22Rv1 (cell line): ENCODE measurements at regions not wholly inside any gene's neighbourhood (a gene's known extent, or its start where the extent isn't known, plus 50 kb on each side); places are given as distances from the start of the nearest gene placed in this dataset.

Source experiments
- H3K27ac ChIP-seq: fragments of 450-650 bp; 2 replicates; pipeline ENCODE4 v1.5.1; 2017
- ZFX ChIP-seq: fragments of 450-650 bp; IDR thresholded peaks from 2 replicates; pipeline ENCODE4 v1.6.1; 2017; ENCODE audit warnings: antibody characterized with exemption, borderline replicate concordance
- TF ChIP-seq, protein P1 (sequence below): fragments of 450-650 bp; IDR thresholded peaks from 2 replicates; pipeline ENCODE4 v1.5.1; 2017; ENCODE audit warnings: mild to moderate bottlenecking

GRCh38 chr14:28321475-28322244 is 444.9 kb upstream of the FOXG1 start:
- H3K27ac ChIP-seq, result no peak overlapping the region
- TF ChIP-seq, protein P1, sequence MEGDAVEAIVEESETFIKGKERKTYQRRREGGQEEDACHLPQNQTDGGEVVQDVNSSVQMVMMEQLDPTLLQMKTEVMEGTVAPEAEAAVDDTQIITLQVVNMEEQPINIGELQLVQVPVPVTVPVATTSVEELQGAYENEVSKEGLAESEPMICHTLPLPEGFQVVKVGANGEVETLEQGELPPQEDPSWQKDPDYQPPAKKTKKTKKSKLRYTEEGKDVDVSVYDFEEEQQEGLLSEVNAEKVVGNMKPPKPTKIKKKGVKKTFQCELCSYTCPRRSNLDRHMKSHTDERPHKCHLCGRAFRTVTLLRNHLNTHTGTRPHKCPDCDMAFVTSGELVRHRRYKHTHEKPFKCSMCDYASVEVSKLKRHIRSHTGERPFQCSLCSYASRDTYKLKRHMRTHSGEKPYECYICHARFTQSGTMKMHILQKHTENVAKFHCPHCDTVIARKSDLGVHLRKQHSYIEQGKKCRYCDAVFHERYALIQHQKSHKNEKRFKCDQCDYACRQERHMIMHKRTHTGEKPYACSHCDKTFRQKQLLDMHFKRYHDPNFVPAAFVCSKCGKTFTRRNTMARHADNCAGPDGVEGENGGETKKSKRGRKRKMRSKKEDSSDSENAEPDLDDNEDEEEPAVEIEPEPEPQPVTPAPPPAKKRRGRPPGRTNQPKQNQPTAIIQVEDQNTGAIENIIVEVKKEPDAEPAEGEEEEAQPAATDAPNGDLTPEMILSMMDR, result no peak
- no peak for TF ChIP-seq ZFX

GRCh38 chr14:28323366-28323765 is 443.2 kb upstream of the FOXG1 start:
- TF ChIP-seq ZFX, result no peak
- TF ChIP-seq, protein P1, result no peak
- no peak overlapping the region for H3K27ac ChIP-seq

- TF ChIP-seq, protein P1, result no peak
- TF ChIP-seq ZFX, result no peak
- no peak overlapping the region for H3K27ac ChIP-seq
Measured at GRCh38 chr14:28323951-28324741, 442.4 kb upstream of the FOXG1 start.

- H3K27ac ChIP-seq, result no peak overlapping the region
- no peak for TF ChIP-seq ZFX
- TF ChIP-seq, protein P1, result no peak
Measured at GRCh38 chr14:28340816-28341215, 425.8 kb upstream of the FOXG1 start.

- no peak overlapping the region for H3K27ac ChIP-seq
- TF ChIP-seq, protein P1, result no peak
- TF ChIP-seq ZFX, result no peak
Measured at GRCh38 chr14:28344381-28344780, 422.2 kb upstream of the FOXG1 start.

- no peak overlapping the region for H3K27ac ChIP-seq
- TF ChIP-seq, protein P1, result no peak
- TF ChIP-seq ZFX, result no peak
Measured at GRCh38 chr14:28348797-28349196, 417.8 kb upstream of the FOXG1 start.

DNA sequence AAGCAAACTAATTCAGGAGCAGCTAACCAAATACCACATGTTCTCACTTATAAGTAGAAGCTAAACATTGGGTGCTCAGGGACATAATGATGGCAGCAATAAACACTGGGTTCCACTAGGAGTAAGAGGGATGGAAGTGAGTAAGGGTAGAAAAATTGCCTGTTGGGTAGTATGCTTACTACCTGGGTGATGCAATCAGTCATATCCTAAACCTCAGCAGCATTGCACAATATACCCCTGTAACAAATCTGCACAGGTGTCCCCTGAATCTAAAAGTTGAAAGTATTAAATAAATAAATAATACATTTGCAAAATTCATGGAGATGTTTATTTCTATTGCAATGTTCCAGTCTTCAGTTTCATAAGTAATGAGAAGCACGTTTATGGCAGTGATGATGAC is 409.8 kb upstream of the FOXG1 start:
- TF ChIP-seq, protein P1, result no peak
- TF ChIP-seq ZFX, result no peak
- no peak overlapping the region for H3K27ac ChIP-seq
